GM23248 (cell line): ENCODE measurements at regions not wholly inside any gene's neighbourhood (a gene's known extent, or its start where the extent isn't known, plus 50 kb on each side); places are given as distances from the start of the nearest gene placed in this dataset.

Experiments
- EZH2 ChIP-seq: fragments of 200-600 bp; sonication (generic); IDR thresholded peaks from 2 replicates; pipeline ENCODE4 v1.6.1; 2018; ENCODE audit warnings: antibody characterized with exemption, mild to moderate bottlenecking; ENCODE audit not compliant: insufficient read depth, poor library complexity, severe bottlenecking
- EZH2phosphoT487 ChIP-seq: fragments of 200-600 bp; sonication (generic); IDR thresholded peaks from 2 replicates; pipeline ENCODE4 v1.6.1; 2018; ENCODE audit warnings: antibody characterized with exemption, moderate library complexity, mild to moderate bottlenecking, low read depth; ENCODE audit not compliant: insufficient read depth

GRCh38 chr3:104673981-104674380 lies 692.7 kb upstream of the ALCAM start:
- no peak for TF ChIP-seq EZH2phosphoT487
- TF ChIP-seq EZH2: no peak
